HepG2 (cell line): ENCODE measurements at regions not wholly inside any gene's neighbourhood (a gene's known extent, or its start where the extent isn't known, plus 50 kb on each side); places are given as distances from the start of the nearest gene placed in this dataset.

Experiments used
- CAMTA2 ChIP-seq: sonication (generic); formaldehyde crosslinking; IDR thresholded peaks from 2 replicates; pipeline ENCODE4 v1.4.0; 2020; ENCODE audit warnings: mild to moderate bottlenecking, missing genetic modification reagents, borderline replicate concordance
- CTCF ChIP-seq: sonication (generic); formaldehyde crosslinking; IDR thresholded peaks from 2 replicates; pipeline ENCODE4 v1.5.0; 2020; ENCODE audit warnings: mild to moderate bottlenecking, missing genetic modification reagents, moderate library complexity
- FLYWCH1 ChIP-seq: sonication (generic); formaldehyde crosslinking; IDR thresholded peaks from 2 replicates; pipeline ENCODE4 v1.8.1; 2023; ENCODE audit warnings: mild to moderate bottlenecking, missing genetic modification reagents
- GABPA ChIP-seq, 2 experiments: IDR thresholded peaks; 2 replicates each; pipeline ENCODE4 v1.6.1; 2011 to 2016; ENCODE audit warnings: low read depth in 2 of 2, low read length in 1 of 2, missing biosample characterization in 1 of 2, missing genetic modification characterization in 1 of 2
- HNRNPUL1 ChIP-seq: fragments of 200-400 bp; formaldehyde crosslinking; IDR thresholded peaks from 2 replicates; pipeline ENCODE4 v1.6.1; 2017; ENCODE audit warnings: low read depth, mild to moderate bottlenecking, low read length, moderate library complexity
- LRRFIP1 ChIP-seq: sonication (generic); formaldehyde crosslinking; conservative IDR thresholded peaks from 2 replicates; pipeline ENCODE4 v1.4.0; 2020; ENCODE audit warnings: missing genetic modification reagents
- MAX ChIP-seq: IDR thresholded peaks from 2 replicates; pipeline ENCODE4 v1.6.1; 2012; ENCODE audit warnings: inconsistent platforms
- STAT6 ChIP-seq: sonication (generic); formaldehyde crosslinking; IDR thresholded peaks from 2 replicates; pipeline ENCODE4 v1.4.0; 2020; ENCODE audit warnings: missing genetic modification reagents, mild to moderate bottlenecking, borderline replicate concordance
- TARDBP ChIP-seq: sonication (generic); formaldehyde crosslinking; IDR thresholded peaks from 2 replicates; pipeline ENCODE4 v1.8.0; 2022; ENCODE audit warnings: mild to moderate bottlenecking, missing genetic modification reagents
- THAP7 ChIP-seq: sonication (generic); formaldehyde crosslinking; IDR thresholded peaks from 2 replicates; pipeline ENCODE4 v1.8.1; 2023; ENCODE audit warnings: mild to moderate bottlenecking, missing genetic modification reagents
- THRA ChIP-seq: sonication (generic); formaldehyde crosslinking; IDR thresholded peaks from 2 replicates; pipeline ENCODE4 v1.4.0; 2020; ENCODE audit warnings: missing genetic modification reagents, borderline replicate concordance
- ZFP82 ChIP-seq: sonication (generic); formaldehyde crosslinking; IDR thresholded peaks from 2 replicates; pipeline ENCODE4 v1.5.1; 2020; ENCODE audit warnings: mild to moderate bottlenecking, missing genetic modification reagents, borderline replicate concordance
- ZNF780A ChIP-seq: sonication (generic); formaldehyde crosslinking; IDR thresholded peaks from 2 replicates; pipeline ENCODE4 v1.8.0; 2022; ENCODE audit warnings: mild to moderate bottlenecking, missing genetic modification reagents, moderate library complexity

- TF ChIP-seq THAP7 (CRISPR knock-in tag): no peak
- TF ChIP-seq GABPA (IDR thresholded peaks at IDR 0.05; ENCODE audit: low read depth, low read length): no peak
- no peak for TF ChIP-seq GABPA (CRISPR knock-in tag; IDR thresholded peaks at IDR 0.05; ENCODE audit: low read depth)
- TF ChIP-seq CAMTA2 (CRISPR knock-in tag): no peak
- no peak for TF ChIP-seq MAX
- TF ChIP-seq LRRFIP1 (CRISPR knock-in tag): no peak
- no peak for TF ChIP-seq CTCF (CRISPR knock-in tag)
- TF ChIP-seq FLYWCH1 (CRISPR knock-in tag): no peak
- TF ChIP-seq THRA (CRISPR knock-in tag): no peak
- no peak for TF ChIP-seq TARDBP (CRISPR knock-in tag)
- TF ChIP-seq HNRNPUL1: no peak
- no peak for TF ChIP-seq STAT6
- no peak for TF ChIP-seq ZNF780A (CRISPR knock-in tag)
- no peak for TF ChIP-seq ZFP82 (CRISPR knock-in tag)
Measured at GRCh38 chr20:18916886-18917750, 103.5 kb downstream of the SCP2D1 start.
